NCI-H1105 treated with DMSO at 0.1 percent for 48 hours (cell line): ENCODE measurements at regions not wholly inside any gene's neighbourhood (a gene's known extent, or its start where the extent isn't known, plus 50 kb on each side); places are given as distances from the start of the nearest gene placed in this dataset.

Experiments used
- DNase-seq: peaks from one replicate; lab custom pipeline; 2025; lab: John Stamatoyannopoulos, UW

GRCh38 chr13:108156749-108157148, 58.6 kb downstream of the LIG4 start:
- no peak for DNase-seq

GRCh38 chr13:108155185-108156106, 59.9 kb downstream of the LIG4 start:
- DNase-seq: peak; percentile 13

- no peak for DNase-seq
Observed at GRCh38 chr13:108154421-108154858, 60.9 kb downstream of the LIG4 start.

- no peak for DNase-seq
Observed at GRCh38 chr13:108146642-108147041, 68.7 kb downstream of the LIG4 start.

GRCh38 chr13:108142702-108143436, 72.5 kb downstream of the LIG4 start:
- DNase-seq: no peak

GRCh38 chr13:108137176-108137575, 78.2 kb downstream of the LIG4 start:
- no peak for DNase-seq

GRCh38 chr13:108127406-108127805, 87.9 kb downstream of the LIG4 start:
- no peak for DNase-seq

GRCh38 chr13:108126056-108126455, 89.3 kb downstream of the LIG4 start:
- no peak for DNase-seq

GRCh38 chr13:108121406-108121805, 93.9 kb downstream of the LIG4 start:
- DNase-seq: no peak

- no peak for DNase-seq
Observed at GRCh38 chr13:108120856-108121255, 94.5 kb downstream of the LIG4 start.

- DNase-seq: no peak
Observed at GRCh38 chr13:108120302-108120701, 95.0 kb downstream of the LIG4 start.

GRCh38 chr13:108115738-108116137, 99.6 kb downstream of the LIG4 start:
- DNase-seq: no peak

- no peak for DNase-seq
Observed at GRCh38 chr13:108113407-108113806, 101.9 kb downstream of the LIG4 start.

- no peak for DNase-seq
Observed at GRCh38 chr13:108104736-108105135, 110.6 kb downstream of the LIG4 start.

- no peak for DNase-seq
Observed at GRCh38 chr13:108102771-108103170, 112.6 kb downstream of the LIG4 start.

- no peak for DNase-seq
Observed at GRCh38 chr13:108096301-108096915, 118.9 kb downstream of the LIG4 start.

GRCh38 chr13:108095036-108095435, 120.3 kb downstream of the LIG4 start:
- no peak for DNase-seq

GRCh38 chr13:108093616-108094015, 121.7 kb downstream of the LIG4 start:
- no peak for DNase-seq

GRCh38 chr13:108087810-108088209, 127.5 kb downstream of the LIG4 start:
- DNase-seq: no peak

GRCh38 chr13:108086678-108087077, 128.7 kb downstream of the LIG4 start:
- DNase-seq: no peak

- no peak for DNase-seq
Observed at GRCh38 chr13:108084840-108085239, 130.5 kb downstream of the LIG4 start.

GRCh38 chr13:108083056-108083455, 132.3 kb downstream of the LIG4 start:
- DNase-seq: no peak

- no peak for DNase-seq
Observed at GRCh38 chr13:108082481-108082880, 132.9 kb downstream of the LIG4 start.
